IPS-NIHi7 (cell line): ENCODE measurements at regions not wholly inside any gene's neighbourhood (a gene's known extent, or its start where the extent isn't known, plus 50 kb on each side); places are given as distances from the start of the nearest gene placed in this dataset.
"Not testable (repeated sequence)": the region's sequence is repeated elsewhere in the genome, so short reads cannot be mapped to it uniquely, and the experiment has no call there.

Experiments
- DNase-seq: peaks from one replicate; pipeline ENCODE4 v3.0.0; 2012; ENCODE audit warnings: mixed read lengths; ENCODE audit errors: extremely low spot score

DNA sequence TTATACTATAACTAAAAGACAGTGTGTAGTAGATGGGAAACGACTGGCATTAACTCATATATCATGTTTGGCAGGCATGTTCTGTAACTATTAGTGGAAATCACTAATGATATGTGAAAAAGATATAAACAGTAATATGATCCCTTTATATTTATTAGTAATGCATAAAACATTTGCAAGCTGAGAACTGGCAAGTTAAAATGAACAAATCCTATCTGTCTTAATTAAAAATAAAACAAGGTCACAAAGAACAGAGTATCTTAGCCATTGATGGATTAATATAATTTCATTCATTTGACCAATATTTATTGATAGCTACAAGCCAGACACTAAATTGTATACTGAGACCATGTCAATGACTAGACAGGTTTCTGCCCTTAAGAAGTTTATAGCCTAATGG lies 154.5 kb downstream of the CRPPA start:
- no peak for DNase-seq

DNA sequence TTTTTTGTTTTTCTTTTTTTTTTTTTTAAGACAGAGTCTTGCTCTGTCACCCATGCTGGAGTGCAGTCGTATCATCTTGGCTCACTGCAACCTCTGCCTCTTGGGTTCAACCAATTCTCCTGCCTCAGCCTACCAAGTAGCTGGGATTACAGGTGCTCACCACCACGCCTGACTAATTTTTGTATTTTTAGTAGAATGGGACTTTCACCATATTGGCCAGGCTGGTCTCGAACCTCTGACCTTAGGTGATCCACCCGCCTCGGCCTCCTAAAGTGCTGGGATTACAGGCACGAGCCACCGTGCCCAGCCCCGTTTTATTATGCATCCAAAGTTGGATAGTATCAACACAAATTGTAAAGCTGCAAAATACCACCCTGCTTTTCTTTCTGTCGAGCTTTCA lies 154.9 kb downstream of the CRPPA start:
- not testable (repeated sequence) for DNase-seq

GRCh38 chr7:16265863-16266458 lies 155.4 kb downstream of the CRPPA start:
- no peak for DNase-seq

DNA sequence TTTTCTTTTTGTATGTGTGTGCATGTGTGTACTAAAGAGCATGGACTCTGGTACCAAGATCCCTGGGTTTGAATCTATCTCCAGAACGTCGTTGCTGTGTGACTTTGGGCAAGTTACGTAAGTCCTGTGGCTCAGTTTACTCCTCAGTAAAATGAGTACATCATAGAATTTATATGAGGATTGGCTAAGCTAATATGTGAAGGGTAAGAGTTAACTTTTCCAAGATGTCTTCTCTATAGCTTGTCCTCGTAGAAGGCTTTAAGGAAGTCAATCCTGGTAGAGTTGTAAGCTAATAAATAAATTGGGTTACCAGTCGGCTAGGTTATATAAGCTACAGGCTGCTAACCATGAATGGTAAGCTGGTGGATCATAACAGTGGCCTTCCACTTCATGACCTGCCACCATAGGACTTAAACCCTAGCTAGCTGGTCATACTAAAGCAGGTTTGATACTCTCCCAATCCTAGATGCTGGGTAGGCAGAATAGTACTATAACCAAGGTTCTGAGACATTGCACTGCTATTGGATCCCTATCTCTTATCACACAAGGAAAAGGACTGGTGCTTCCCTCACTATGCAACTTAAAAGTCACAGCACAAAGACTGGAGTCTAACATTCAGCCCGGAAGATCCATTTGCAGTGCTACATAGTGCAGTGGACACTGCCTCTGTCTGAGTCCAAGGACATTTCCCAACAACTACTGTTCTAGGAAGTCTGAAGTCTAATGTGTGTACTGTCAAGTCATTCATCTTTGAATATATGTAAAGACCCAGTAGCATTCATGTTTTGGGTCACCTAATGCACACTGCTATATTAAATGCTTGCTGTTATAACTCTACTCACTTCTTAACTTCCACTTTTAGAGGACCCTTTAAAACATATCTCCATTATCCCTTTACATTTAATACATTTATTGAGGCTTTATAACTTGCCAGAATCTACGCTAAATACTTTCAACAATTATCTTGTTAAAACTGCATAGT lies 156.2 kb downstream of the CRPPA start:
- no peak for DNase-seq

DNA sequence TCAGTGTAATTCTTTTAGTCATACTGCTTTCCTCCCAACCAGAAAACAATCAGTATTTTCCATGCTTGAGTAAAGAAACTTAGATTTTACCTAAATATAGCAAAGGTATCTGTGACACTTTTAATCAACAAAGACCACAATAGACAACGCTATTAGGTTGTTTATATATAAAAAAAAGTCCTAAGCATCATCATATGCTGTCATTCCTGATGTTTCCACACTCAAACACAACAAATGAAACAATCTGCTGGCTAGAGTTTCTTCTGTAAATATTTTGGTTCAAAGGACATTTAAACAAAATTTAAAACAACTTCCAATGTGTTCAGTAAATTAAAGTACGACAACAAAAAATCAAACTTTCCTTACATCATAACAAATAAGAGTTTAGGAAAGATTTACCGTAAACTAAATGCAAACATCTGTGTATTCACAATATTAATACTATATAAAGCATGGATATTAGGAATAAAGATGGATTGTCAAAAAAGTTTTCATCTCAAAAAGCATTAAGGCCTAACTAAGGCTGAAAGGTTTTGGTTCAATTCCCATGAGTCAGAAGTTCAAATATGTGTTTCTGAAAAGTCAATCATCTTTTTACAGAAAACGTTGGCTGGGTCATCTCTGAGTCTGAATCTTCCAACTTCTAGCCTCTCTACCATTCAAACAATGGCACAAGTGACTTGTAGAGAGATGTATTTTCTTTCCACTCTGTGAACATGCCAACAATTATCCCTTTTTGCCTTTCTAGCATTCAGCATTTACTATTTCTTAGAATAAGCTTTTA lies 157.1 kb downstream of the CRPPA start:
- DNase-seq = no peak

DNA sequence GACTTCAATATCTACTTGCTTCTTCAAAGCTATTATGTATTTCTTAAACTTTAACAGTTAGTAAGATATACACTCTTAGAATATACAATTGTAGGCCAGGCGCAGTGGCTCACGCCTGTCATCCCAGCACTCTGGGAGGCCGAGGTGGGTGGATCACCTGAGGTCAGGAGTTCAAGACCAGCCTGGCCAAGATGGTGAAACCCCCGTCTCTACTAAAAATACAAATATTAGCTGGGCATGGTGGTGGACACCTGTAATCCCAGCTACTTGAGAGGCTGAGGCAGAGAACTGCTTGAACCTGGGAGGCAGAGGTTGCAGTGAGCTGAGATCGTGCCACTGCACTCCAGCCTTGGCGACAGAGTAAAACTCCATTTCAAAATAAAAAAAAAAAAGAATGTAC lies 158.0 kb downstream of the CRPPA start:
- not testable (repeated sequence) for DNase-seq

DNA sequence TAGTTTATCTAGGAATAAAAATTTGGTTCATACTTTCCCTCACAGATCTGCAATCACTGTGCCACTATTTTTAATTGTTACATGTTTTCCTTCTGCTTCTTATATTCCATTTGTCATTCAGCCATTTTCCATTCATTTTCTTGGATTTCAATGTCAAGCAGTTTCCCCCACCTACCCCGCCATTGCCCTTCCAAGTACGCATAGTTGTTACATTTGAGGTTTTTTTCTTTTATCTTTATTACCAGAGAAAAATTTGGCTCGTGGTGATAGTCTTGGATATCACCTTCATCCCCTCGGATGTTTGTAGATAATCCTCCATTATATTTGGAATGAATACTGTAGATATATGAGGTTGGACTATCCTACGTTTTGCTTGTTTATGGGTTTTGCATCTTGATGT lies 159.7 kb downstream of the CRPPA start:
- DNase-seq = no peak

- no peak for DNase-seq
Observed at GRCh38 chr7:16261100-16261499, 160.2 kb downstream of the CRPPA start.

GRCh38 chr7:16260236-16260728 lies 161.1 kb downstream of the CRPPA start:
- no peak for DNase-seq

DNA sequence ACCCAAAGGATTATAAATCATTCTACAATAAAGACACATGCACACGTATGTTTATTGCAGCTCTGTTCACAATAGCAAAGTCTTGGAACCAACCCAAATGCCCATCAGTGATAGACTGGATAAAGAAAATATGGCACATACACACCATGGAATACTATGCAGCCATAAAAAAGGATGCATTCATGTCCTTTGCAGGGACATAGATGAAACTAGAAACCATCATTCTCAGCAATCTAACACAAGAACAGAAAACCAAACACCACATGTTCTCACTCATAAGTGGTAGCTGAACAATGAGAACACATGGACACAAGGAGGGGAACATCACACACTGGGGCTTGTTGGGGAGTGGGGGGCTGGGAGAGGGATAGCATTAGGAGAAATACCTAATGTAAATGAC lies 164.9 kb downstream of the CRPPA start:
- DNase-seq = not testable (repeated sequence)

- not testable (repeated sequence) for DNase-seq
Observed at GRCh38 chr7:16255952-16256351, 165.4 kb downstream of the CRPPA start.

- DNase-seq = not testable (repeated sequence)
Observed at GRCh38 chr7:16250655-16251054, 170.7 kb downstream of the CRPPA start.

- DNase-seq = not testable (repeated sequence)
Observed at GRCh38 chr7:16249204-16249603, 172.1 kb downstream of the CRPPA start.

DNA sequence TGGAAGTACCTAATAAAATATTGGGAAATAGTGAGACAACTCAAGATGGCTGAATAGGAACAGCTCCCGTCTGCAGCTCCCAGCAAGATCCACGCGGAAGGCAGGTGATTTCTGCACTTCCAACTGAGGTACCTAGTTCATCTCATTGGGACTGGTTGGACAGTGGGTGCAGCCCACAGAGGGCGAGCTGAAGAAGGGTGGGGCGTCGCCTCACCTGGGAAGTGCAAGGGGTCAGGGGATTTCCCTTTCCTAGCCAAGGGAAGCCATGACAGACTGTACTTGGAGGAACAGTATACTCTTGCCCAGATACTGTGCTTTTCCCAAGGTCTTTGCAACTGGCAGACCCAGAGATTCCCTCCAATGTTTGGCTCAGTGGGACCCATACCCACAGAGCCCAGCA lies 172.8 kb downstream of the CRPPA start:
- DNase-seq = not testable (repeated sequence)

GRCh38 chr7:16244469-16244868 lies 176.9 kb downstream of the CRPPA start:
- DNase-seq = no peak

DNA sequence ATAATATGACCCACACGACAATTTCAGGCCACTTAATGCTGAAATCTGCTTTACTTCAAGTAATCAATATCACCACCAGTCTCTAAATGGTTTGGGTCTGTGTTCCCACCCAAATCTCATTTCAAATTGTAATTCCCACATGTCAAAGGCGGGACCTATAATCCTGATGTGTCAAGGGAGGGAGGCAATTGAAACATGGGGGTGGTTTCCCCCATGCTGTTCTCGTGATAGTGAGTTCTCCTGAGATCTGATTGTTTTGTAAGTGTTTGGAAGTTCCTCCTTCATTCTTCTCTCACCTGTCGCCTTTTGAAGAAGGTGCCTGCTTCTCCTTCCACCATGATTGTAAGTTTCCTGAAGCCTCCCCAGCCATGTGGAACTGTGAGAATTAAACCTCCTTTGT lies 178.4 kb downstream of the CRPPA start:
- no peak for DNase-seq

- DNase-seq = no peak
Observed at GRCh38 chr7:16241017-16241416, 180.3 kb downstream of the CRPPA start.

- DNase-seq = no peak
Observed at GRCh38 chr7:16236381-16236780, 185.0 kb downstream of the CRPPA start.

- no peak for DNase-seq
Observed at GRCh38 chr7:16235147-16236114, 185.9 kb downstream of the CRPPA start.

GRCh38 chr7:16234493-16235146 lies 186.7 kb downstream of the CRPPA start:
- no peak for DNase-seq
